CD4-positive, alpha-beta T cell treated with Interferon alpha-2 for 1 hour (primary cell): ENCODE measurements at regions not wholly inside any gene's neighbourhood (a gene's known extent, or its start where the extent isn't known, plus 50 kb on each side); places are given as distances from the start of the nearest gene placed in this dataset.
"Not testable (repeated sequence)": the region's sequence is repeated elsewhere in the genome, so short reads cannot be mapped to it uniquely, and the experiment has no call there.

ENCODE experiments used
- DNase-seq, 2 donors: peaks; one replicate each; pipeline ENCODE4 v3.0.0-alpha.2; 2020 to 2022

DNA sequence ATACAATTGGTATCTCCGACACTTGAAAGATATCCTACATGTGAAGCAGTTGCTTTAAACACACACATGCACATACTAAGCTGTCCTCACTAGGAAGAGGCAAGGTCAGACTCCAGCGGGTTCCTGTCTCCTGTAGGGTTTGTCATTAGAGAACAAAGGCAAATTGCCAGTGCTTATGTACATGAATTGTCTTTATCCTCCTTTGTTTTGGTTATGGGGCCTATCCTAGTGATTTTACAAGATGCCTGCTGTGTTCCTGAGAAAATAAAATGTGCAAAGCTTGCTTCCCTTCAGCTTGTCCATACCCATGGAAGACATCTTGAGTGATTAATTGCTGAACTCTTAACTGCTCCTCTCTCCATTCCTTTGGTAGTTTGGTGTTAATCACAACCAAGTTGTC, 86.7 kb upstream of the SLC39A10 start:
- DNase-seq = no peak

- DNase-seq = no peak
Observed at GRCh38 chr2:195569255-195569654, 87.8 kb upstream of the SLC39A10 start.

GRCh38 chr2:195564625-195565135, 92.3 kb upstream of the SLC39A10 start:
- peak in 1 of 2 donors; percentile 29 for DNase-seq

DNA sequence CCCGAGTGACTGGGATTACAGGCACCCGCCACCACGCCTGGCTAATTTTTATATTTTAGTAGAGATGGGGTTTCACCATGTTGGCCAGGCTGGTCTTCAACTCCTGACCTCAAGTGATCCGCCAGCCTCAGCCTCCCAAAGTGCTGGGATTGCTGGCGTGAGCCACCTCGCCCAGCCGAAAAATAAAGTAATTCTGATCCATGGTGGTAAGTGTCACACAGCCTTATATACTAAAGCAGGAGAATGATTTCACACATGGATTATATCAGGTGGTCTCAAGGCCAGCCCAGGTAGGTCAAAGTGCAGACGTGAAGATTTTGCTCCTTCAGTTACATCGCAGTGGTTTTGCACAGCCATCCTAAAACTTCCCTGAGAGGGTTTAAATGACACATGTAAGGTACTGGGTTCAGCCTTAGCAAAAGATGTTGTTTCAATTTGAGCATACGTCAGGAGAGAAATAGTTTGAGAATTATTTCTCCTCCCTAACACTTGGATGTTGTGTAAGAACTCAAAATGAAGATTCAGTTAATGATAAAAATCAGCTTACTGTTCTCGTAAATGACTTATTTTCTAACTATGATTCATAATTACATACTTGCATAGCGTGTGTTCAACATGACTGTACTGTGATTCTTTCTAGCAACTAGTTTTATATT, 93.0 kb upstream of the SLC39A10 start:
- peak in 1 of 2 donors; percentile 56 for DNase-seq

GRCh38 chr2:195562570-195563566, 94.2 kb upstream of the SLC39A10 start:
- DNase-seq = peak in 1 of 2 donors; percentile 29

- no peak for DNase-seq
Observed at GRCh38 chr2:195561116-195561921, 95.7 kb upstream of the SLC39A10 start.

- DNase-seq = peak in 1 of 2 donors; percentile 30
Observed at GRCh38 chr2:195560209-195560895, 96.7 kb upstream of the SLC39A10 start.

DNA sequence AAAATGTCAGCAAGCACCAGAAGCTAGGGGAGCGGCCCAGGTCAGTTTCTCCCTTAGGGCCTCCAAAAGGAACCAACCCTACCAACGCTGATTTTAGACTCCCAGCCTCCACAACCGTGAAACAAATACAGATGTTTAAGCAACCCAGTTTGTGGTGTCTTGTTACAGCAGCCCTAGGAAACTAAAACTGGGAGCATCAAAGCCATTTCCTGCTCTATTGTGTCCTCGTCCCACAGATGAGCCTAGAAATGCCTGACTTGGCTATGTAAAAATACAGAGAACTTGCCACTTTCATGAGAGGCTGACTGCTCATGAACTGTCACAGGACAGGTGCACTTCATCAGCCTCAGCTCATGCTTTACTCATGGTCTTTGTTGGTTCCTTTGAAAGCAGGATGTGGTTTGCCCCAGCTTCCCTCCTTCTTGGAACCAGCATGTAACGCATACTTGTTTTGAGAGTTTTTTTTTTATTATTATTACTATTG, 97.6 kb upstream of the SLC39A10 start:
- peak; percentile 86 to 90 for DNase-seq

DNA sequence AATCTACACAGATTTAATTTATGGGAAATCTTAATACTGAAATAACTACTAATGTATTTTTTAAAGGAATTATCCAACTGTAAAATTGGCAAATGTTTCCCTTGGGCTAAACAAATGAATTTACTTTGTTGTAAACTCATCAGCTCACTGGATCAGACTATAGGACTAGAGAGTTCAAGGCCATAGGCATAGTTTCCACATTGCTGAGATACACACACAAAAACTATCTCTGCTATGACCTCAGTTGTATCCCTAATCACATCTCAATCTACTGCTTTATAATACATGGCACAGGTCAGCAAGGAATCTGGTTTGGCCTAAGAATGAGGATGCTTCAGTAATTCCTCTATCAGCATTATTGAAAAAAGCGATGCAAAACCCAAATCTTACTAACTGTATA, 101.1 kb upstream of the SLC39A10 start:
- DNase-seq = no peak

DNA sequence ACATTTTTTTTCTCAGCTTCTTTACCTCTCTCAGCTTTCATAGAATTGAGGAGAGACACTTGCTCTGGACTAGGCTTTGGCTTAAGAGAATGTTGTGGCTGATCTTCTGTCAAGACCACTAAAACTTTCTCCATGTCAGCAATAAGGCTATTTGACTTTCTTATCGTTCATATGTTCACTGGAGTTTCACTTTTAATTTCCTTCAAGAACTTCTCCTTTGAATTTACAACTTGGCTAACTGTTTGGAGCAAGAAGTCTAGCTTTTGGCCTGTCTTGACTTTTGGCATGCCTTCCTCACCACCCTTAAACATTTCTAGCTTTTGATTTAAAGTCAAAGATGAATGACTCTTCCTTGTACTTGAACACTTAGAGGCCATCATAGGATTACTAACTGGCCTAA, 104.4 kb upstream of the SLC39A10 start:
- no peak for DNase-seq

GRCh38 chr2:195548198-195548940, 108.7 kb upstream of the SLC39A10 start:
- DNase-seq = no peak

- not testable (repeated sequence) for DNase-seq
Observed at GRCh38 chr2:195547268-195547840, 109.7 kb upstream of the SLC39A10 start.

GRCh38 chr2:195545811-195546210, 111.2 kb upstream of the SLC39A10 start:
- DNase-seq = no peak

- DNase-seq = no peak
Observed at GRCh38 chr2:195543902-195544894, 112.8 kb upstream of the SLC39A10 start.

DNA sequence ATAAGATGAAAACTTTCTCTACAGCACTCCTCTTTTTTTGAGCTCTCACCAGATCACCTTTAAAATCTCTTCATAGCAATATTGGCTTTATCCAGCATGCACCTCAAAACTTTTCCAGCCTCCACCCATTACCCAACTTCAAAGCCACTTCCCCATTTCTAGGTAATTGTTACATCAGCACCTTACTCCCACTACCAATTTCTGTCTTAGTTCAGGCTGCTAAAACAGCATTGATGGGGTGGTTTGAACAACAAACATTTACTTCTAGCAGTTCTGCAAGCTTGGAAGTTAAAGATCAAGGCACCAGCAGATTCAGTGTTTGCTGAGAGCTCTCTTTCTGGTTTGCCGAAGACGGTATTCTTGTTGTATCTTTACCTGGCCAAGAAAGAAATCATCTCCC, 114.0 kb upstream of the SLC39A10 start:
- DNase-seq = peak in 1 of 2 donors; percentile 25

DNA sequence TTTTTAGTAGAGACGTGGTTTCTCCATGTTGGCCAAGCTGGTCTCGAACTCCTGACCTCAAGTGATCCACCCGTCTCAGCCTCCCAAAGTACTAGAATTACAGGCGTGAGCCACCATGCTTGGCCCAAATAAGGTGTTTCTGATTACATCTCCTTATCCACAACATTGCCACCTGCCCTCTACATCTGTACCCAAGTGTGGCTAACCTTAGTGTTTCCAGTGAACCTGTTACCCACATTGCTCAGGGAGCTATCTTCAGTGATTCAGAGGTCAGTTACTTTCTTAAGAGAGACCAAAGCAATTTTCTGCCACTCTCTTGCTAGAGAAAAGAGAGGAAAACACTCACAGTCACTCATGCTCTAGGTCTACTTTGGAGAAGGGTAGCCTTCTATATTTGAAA, 115.0 kb upstream of the SLC39A10 start:
- DNase-seq = no peak

DNA sequence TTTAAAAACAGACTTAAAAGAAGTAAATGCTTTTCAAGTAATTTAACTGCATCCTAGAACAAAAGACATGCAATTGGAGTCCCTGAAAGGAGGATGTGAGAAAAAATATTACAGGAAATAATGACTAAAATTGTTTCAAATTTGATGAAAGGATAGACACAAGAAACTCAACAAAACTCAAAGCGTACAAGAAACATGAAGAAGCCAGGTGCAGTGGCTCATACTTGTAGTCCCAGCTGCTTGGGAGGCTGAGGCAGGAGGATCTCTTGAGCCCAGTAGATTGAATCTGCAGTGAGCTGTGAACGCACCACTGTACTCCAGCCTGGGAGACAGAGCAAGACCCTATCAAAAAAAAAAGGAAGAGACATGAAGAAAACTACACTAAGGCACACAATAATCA, 118.1 kb upstream of the SLC39A10 start:
- no peak for DNase-seq

- DNase-seq = no peak
Observed at GRCh38 chr2:195537811-195538210, 119.2 kb upstream of the SLC39A10 start.

DNA sequence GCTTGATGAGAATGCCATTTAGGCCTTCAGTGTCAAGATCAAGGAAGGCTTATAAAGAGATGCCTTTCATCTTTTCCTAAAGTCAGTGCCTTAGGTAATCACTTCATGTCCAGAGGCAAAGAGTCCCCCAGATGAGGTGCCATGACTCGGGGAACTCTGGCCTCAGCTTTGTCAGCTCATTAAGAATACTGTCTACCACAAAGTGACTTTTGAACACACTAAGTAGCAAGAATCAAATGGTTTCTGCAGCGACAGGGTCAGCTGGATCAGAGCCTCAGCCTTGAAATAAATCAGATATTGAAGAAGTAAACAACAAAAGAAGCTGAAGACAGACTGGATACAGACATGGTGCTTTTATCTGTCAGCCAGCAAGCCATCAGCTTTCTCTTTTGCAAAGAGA, 120.1 kb upstream of the SLC39A10 start:
- DNase-seq = no peak
